Activated T-helper 2 cell treated with anti-CD3 and anti-CD28 coated beads, Interferon-gamma antibody, Interleukin-2, Interleukin-4, amounts not matched to agents 10 μg/mL and 5 μg/mL and 100 μg/mL, durations not matched to agents 14 hours and 24 hours and 36 hours (primary cell): ENCODE measurements at regions not wholly inside any gene's neighbourhood (a gene's known extent, or its start where the extent isn't known, plus 50 kb on each side); places are given as distances from the start of the nearest gene placed in this dataset.
"Not testable (repeated sequence)": the region's sequence is repeated elsewhere in the genome, so short reads cannot be mapped to it uniquely, and the experiment has no call there.

Experiments used
- DNase-seq: peaks from one replicate; pipeline ENCODE4 v3.0.0; 2021; ENCODE audit warnings: low spot score
- H3K27ac Mint-ChIP-seq: one replicate; pipeline ENCODE4 v1.8.0; 2021; ENCODE audit warnings: mixed read lengths
- H3K27me3 Mint-ChIP-seq: one replicate; pipeline ENCODE4 v1.8.0; 2021; ENCODE audit warnings: low read depth, mixed read lengths
- H3K36me3 Mint-ChIP-seq: one replicate; pipeline ENCODE4 v1.8.0; 2021; ENCODE audit warnings: low read depth, mixed read lengths
- H3K4me1 Mint-ChIP-seq: one replicate; pipeline ENCODE4 v1.8.0; 2021; ENCODE audit warnings: low read depth, mixed read lengths
- H3K4me3 Mint-ChIP-seq: one replicate; pipeline ENCODE4 v1.8.0; 2021; ENCODE audit warnings: low read depth, mild to moderate bottlenecking, moderate library complexity, mixed read lengths
- H3K9me3 Mint-ChIP-seq: one replicate; pipeline ENCODE4 v1.8.0; 2021; ENCODE audit warnings: mixed read lengths
- intact Hi-C: fragments of 100-400 bp; cut with micrococcal nuclease; formaldehyde crosslinking; loops from one replicate; pipeline ENCODE4 v1.15.1; 2023

DNA sequence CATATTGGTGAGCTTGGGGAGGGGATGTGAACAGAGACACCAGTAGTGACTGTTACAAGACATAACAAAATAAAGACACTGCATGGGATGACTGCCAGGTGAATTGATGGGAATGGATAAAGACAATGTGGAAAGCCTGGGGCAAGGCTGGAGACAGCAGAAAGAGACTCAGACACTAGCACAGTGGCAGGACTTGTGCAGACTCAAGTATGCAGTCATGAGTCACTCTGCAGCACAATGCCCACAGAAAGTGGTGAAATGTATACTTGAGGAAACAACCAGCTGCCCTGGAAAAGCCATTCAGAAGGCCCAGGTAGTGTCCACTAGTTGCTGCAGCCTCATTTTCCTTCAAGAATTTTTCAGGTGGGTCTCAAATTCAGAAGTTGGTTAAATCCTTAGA lies 452.3 kb downstream of the MID1IP1 start:
- Mint-ChIP-seq H3K27ac (peak overlapping the region; percentile 6), H3K4me1 (peaks cover 39% of the 10 kb centered on the region), H3K9me3 (no peaks in the 10 kb centered on the region), H3K27me3 (no peaks in the 10 kb centered on the region), H3K36me3 (peaks cover 39% of the 10 kb centered on the region), H3K4me3 (no peak overlapping the region)
- intact Hi-C loops = loop anchor here (2.0 kb wide), 1 partner anchor 49 kb away; no protein-coding TSS in a partner anchor
- no peak for DNase-seq

DNA sequence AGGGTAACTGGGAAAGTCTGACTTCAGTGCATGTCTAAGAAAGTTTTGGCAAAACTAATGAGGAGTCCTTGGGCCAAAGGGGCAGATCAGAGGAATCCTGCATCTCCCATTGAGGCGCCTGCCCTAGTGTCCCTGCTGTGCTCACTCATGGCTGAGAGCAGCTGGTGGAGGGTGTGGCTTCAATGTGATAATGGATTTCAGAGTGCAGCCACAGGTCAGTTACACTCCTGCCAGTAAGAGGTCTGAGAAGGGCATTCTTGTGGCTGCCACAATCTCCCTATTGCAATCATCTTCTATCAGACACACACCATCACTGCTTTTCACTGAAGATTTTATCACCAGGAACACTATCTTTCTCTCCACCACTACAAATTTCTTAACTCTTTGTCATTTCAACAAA lies 457.1 kb downstream of the MID1IP1 start:
- H3K9me3 Mint-ChIP-seq = no peaks in the 10 kb centered on the region
- intact Hi-C loops = no loop called here
- H3K4me1 Mint-ChIP-seq = peaks cover 37% of the 10 kb centered on the region
- H3K27me3 Mint-ChIP-seq = no peaks in the 10 kb centered on the region
- no peak overlapping the region for H3K27ac Mint-ChIP-seq
- DNase-seq = no peak
- H3K36me3 Mint-ChIP-seq = peaks cover 28% of the 10 kb centered on the region
- H3K4me3 Mint-ChIP-seq = no peak overlapping the region

DNA sequence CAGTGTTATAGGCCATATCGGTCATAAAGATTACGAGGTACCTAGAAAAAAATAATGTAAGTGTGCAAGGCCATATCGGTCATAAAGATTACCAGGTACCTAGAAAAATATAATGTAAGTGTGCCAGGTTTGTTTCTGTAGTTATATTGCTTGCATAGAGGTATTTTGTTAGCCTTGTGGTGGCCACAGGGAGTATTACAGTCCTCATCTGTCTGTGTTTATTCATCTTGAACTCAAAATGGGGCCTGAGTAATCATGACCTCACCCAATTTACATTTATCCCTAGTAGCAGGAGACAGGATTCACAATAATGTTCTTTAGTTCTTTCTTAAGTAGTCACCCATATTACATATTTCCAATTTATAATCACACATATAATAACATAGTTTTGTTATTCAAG lies 459.7 kb downstream of the MID1IP1 start:
- Mint-ChIP-seq H3K36me3 (peaks cover 24% of the 10 kb centered on the region), H3K27ac (peak overlapping the region; percentile 68), H3K4me1 (peaks cover 38% of the 10 kb centered on the region), H3K4me3 (no peak overlapping the region), H3K27me3 (no peaks in the 10 kb centered on the region), H3K9me3 (no peaks in the 10 kb centered on the region)
- no peak for DNase-seq
- intact Hi-C loops = loop anchor here (1.0 to 10.0 kb wide), 5 partner anchors 48 to 317 kb away; no protein-coding TSS in a partner anchor

DNA sequence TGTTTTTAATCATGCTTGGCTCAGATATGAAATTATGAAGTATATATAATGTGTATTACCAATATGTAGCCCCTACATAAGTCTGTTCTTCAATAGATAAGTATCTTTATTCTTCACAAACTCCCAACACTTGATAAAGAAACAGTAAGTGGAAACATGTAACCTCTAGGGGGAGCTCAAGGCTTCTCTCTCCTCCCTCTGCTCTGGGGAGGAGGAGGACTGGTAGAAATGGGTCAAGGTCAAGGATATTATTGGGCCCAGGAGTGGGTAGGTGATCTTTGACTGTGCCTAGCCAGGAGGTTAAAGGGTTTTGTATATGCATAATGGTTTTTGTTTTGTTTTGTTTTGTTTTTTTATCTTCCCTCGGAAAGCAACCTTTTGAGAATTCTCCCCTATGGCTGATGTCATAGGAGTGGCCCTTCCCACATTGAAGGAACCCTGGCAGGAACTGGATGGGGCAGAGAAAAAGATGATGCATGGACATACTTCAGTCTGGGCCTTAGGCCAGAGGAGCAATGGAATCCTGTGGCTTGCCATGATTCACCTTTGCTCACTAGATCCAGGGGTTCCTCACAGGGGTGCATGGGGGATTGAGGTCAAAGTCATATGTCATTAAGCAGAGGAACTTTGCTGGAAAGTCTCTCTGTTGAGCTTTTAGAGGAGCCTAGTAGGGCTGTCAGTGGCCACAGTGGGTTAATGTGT lies 460.3 kb downstream of the MID1IP1 start:
- Mint-ChIP-seq H3K27me3 (no peaks in the 10 kb centered on the region), H3K27ac (peak overlapping the region; percentile 75), H3K4me1 (peaks cover 40% of the 10 kb centered on the region), H3K4me3 (no peak overlapping the region), H3K36me3 (peaks cover 29% of the 10 kb centered on the region), H3K9me3 (no peaks in the 10 kb centered on the region)
- intact Hi-C loops = loop anchor here (1.0 to 10.0 kb wide), 5 partner anchors 47 to 317 kb away; no protein-coding TSS in a partner anchor
- DNase-seq = no peak

DNA sequence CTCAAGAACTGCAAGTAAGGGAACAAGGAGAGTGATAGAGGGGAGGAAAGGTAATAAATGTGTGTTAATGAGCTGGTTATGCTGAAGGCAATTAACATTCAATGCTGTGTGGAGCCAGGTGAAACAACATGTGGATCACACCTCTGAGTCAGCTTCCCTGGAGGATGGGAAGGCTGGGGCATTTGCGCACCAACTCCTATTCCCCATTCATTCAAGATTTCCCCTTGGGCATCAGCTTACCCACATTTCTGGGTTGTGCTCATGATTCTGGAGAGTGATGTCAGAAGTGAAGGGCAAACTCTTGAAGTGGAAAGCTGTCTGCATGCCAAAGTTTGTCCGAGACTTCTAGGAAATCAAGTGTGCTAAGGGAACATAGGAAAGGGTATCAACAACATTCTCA lies 461.4 kb downstream of the MID1IP1 start:
- intact Hi-C loops = loop anchor here (10.0 kb wide), 1 partner anchor 232 kb away; no protein-coding TSS in a partner anchor
- peak overlapping the region; percentile 55 for H3K27ac Mint-ChIP-seq
- H3K4me3 Mint-ChIP-seq = no peak overlapping the region
- no peak for DNase-seq
- H3K27me3 Mint-ChIP-seq = no peaks in the 10 kb centered on the region
- peaks cover 37% of the 10 kb centered on the region for H3K36me3 Mint-ChIP-seq
- no peaks in the 10 kb centered on the region for H3K9me3 Mint-ChIP-seq
- H3K4me1 Mint-ChIP-seq = peaks cover 45% of the 10 kb centered on the region

DNA sequence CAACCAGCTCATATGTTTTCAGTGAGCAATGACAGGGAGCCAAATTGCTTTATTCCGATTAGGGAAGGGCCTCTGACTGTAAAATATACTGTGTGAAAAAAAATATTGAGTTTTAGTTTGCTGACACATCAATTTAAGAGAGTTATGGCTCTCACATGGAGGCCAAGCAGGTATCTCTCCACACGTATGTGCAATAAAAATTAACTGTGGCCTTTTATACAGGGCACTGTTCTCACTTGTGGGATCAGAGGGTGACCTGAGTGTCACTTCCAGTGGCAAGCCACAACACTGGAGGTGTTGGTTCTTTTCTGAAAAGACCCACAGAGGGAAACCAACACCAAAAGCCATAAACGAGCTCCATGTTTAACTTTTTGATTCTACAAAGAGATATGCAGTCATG lies 462.8 kb downstream of the MID1IP1 start:
- Mint-ChIP-seq H3K36me3 (peaks cover 44% of the 10 kb centered on the region), H3K27me3 (no peaks in the 10 kb centered on the region), H3K4me3 (no peak overlapping the region), H3K27ac (peak overlapping the region; percentile 74), H3K9me3 (no peaks in the 10 kb centered on the region), H3K4me1 (peaks cover 55% of the 10 kb centered on the region)
- no peak for DNase-seq
- intact Hi-C loops = loop anchor here (1.0 to 10.0 kb wide), 2 partner anchors 63 to 231 kb away; no protein-coding TSS in a partner anchor

DNA sequence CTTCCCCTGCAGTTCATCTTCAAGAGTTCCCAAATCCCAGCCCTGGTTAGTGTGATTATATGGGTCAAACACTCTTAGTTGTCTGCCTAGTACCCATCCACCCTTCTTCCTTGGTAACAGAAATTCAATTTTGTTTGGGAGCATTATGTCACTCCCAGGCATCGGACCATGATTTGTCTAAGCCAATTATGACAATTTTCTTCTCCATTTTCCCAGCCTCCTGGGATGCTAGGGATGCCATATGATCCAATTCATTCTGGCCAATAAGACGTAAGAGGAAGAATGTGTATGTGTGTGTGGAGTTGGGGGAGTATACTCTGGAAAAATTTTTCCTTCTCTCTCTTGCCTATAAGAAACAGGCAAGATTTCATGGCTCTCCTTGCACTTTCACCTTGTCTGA lies 465.9 kb downstream of the MID1IP1 start:
- no peak for DNase-seq
- H3K4me3 Mint-ChIP-seq = no peak overlapping the region
- H3K36me3 Mint-ChIP-seq = peaks cover 51% of the 10 kb centered on the region
- H3K4me1 Mint-ChIP-seq = peaks cover 43% of the 10 kb centered on the region
- no peak overlapping the region for H3K27ac Mint-ChIP-seq
- intact Hi-C loops = loop anchor here (10.0 kb wide), 1 partner anchor 228 kb away; no protein-coding TSS in a partner anchor
- H3K27me3 Mint-ChIP-seq = no peaks in the 10 kb centered on the region
- peaks cover 10% of the 10 kb centered on the region for H3K9me3 Mint-ChIP-seq

DNA sequence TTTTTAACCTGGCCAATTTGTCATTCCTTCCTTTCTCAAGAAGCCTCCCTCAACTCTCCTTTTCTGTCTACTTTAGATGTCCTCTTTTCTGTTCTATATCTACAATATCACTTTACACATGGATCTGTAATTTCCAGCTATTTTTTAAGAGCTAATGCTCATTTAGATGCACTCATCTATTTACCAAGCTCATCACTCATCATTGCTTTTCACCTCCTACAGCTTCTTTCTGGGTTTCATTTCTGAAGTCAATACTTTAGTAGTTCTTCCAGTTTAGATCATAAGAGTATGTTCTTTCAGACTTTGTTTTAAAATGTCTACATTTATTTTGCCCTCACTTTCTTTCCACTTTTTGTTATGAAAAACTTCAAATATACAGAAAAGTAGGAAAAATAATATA lies 466.9 kb downstream of the MID1IP1 start:
- H3K36me3 Mint-ChIP-seq = peaks cover 53% of the 10 kb centered on the region
- H3K27ac Mint-ChIP-seq = peak overlapping the region; percentile 91
- H3K4me1 Mint-ChIP-seq = peaks cover 33% of the 10 kb centered on the region
- intact Hi-C loops = loop anchor here (1.0 to 10.0 kb wide), 2 partner anchors 41 to 227 kb away; no protein-coding TSS in a partner anchor
- H3K27me3 Mint-ChIP-seq = no peaks in the 10 kb centered on the region
- DNase-seq = no peak
- H3K9me3 Mint-ChIP-seq = peaks cover 17% of the 10 kb centered on the region
- peak overlapping the region; percentile 54 for H3K4me3 Mint-ChIP-seq

DNA sequence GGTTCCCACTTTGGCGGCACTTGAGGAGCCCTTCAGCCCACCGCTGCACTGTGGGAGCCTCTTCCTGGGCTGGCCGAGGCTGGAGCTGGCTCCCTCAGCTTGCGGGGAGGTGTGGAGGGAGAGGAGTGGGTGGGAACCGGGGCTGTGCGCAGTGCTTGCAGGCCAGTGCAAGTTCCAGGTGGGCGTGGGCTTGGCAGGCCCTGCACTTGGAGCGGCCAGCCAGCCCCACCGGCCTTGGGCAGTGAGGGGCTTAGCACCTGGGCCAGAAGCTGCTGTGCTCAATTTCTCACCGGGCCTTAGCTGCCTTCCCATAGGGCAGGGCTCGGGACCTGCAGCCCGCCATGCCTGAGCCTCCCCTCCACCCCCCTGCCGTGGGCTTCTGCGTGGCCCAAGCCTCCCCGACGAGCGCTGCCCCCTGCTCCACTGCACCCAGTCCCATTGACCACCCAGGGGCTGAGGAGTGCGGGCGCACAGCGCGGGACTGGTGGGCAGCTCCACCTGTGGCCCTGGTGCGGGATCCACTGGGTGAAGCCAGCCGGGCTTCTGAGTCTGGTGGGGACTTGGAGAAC lies 474.3 kb downstream of the MID1IP1 start:
- H3K4me1 Mint-ChIP-seq = peaks cover 1% of the 10 kb centered on the region
- no peaks in the 10 kb centered on the region for H3K27me3 Mint-ChIP-seq
- DNase-seq = no peak
- peaks cover 35% of the 10 kb centered on the region for H3K36me3 Mint-ChIP-seq
- no peak overlapping the region for H3K4me3 Mint-ChIP-seq
- peaks cover 26% of the 10 kb centered on the region for H3K9me3 Mint-ChIP-seq
- no peak overlapping the region for H3K27ac Mint-ChIP-seq
- intact Hi-C loops = no loop called here

DNA sequence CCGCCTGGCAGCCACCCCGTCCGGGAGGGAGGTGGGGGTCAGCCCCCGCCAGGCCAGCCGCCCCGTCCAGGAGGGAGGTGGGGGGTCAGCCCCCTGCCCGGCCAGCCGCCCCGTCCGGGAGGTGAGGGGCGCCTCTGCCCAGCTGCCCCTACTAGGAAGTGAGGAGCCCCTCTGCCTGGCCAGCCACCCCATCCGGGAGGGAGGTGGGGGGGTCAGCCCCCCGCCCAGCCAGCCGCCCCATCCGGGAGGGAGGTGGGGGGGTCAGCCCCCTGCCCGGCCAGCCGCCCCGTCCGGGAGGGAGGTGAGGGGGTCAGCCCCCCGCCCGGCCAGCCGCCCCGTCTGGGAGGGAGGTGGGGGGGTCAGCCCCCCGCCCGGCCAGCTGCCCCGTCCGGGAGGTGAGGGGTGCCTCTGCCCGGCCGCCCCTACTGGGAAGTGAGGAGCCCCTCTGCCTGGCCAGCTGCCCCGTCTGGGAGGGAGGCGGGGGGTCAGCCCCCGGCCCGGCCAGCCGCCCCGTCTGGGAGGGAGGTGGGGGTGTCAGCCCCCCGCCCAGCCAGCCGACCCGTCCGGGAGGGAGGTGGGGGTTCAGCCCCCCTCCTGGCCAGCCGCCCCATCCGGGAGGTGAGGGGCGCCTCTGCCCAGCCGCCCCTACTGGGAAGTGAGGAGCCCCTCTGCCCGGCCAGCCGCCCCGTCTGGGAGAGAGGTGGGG lies 476.6 kb downstream of the MID1IP1 start:
- H3K27me3 Mint-ChIP-seq, H3K27ac Mint-ChIP-seq, H3K4me1 Mint-ChIP-seq, H3K4me3 Mint-ChIP-seq, intact Hi-C loops, DNase-seq: not testable (repeated sequence)
- Mint-ChIP-seq H3K9me3 (peaks cover 36% of the 10 kb centered on the region), H3K36me3 (peaks cover 54% of the 10 kb centered on the region)

DNA sequence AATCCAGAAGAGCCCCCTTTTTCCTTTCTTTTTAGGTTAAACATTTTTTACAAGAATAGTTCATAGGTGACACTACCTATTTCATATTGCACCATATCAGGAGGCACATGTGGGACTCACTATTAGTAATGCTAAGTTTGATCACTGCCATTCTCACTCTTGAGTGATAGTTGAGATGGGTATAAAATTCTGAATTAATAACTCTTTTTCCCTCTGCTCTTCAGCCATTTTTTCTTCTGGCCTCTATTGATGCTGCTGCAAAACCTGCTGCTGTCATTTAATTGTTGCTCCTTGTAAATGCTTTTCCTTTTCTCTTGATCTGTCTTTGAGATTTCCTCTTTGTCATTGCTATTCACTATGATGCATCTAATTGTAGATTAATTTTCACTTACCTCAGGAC lies 482.0 kb downstream of the MID1IP1 start:
- DNase-seq = no peak
- intact Hi-C loops = no loop called here
- H3K36me3 Mint-ChIP-seq = peaks cover 55% of the 10 kb centered on the region
- H3K27me3 Mint-ChIP-seq = no peaks in the 10 kb centered on the region
- H3K27ac Mint-ChIP-seq = no peak overlapping the region
- H3K4me1 Mint-ChIP-seq = no peaks in the 10 kb centered on the region
- H3K9me3 Mint-ChIP-seq = peaks cover 43% of the 10 kb centered on the region
- H3K4me3 Mint-ChIP-seq = no peak overlapping the region

DNA sequence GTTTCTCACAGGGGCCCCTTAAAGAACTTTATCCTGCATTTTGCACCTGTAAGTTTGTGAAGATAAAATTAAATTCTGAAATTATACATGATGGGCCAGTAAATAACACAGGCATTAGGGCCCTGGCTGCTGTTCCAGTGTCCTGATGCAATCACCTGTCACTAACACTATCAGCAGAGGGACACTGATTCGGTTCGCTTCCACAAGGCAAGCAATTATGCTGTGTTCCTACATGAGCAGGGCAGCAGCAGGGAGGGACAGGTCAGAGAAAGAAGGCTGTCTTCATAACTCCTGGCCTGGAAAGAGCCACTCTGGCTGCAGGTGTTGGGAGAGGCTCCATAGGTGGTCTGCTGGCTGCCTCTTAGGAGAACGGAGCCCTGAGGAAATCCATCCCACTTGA lies 487.3 kb downstream of the MID1IP1 start:
- no peak for DNase-seq
- intact Hi-C loops = no loop called here
- Mint-ChIP-seq H3K4me1 (peaks cover 15% of the 10 kb centered on the region), H3K4me3 (no peak overlapping the region), H3K27ac (no peak overlapping the region), H3K27me3 (no peaks in the 10 kb centered on the region), H3K36me3 (peaks cover 51% of the 10 kb centered on the region), H3K9me3 (peaks cover 26% of the 10 kb centered on the region)

DNA sequence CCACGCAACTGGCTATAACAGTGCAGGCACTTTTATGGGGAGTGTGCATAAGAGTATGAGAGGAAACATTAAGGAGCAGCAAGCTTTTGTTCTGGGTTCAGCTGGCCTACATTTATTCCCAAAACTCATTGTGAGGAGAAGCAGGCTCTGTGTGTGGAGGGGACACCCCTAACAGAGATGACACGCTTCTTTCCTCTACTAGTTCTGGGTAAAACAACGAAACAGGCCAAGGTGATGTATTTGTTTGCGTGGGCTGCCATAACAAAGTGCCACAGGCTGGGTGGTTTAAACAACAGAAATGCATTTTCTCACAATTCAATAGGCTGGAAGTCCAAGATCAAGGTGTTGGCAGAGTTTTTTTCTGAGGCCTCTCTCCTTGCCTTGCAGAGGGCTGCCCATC lies 488.6 kb downstream of the MID1IP1 start:
- H3K36me3 Mint-ChIP-seq = peaks cover 53% of the 10 kb centered on the region
- intact Hi-C loops = no loop called here
- no peak overlapping the region for H3K4me3 Mint-ChIP-seq
- peaks cover 19% of the 10 kb centered on the region for H3K4me1 Mint-ChIP-seq
- H3K27me3 Mint-ChIP-seq = no peaks in the 10 kb centered on the region
- DNase-seq = no peak
- peaks cover 19% of the 10 kb centered on the region for H3K9me3 Mint-ChIP-seq
- H3K27ac Mint-ChIP-seq = no peak overlapping the region
